Stimulated activated memory B cell treated with anti-CD40 and anti-IgM and Interleukin-4, amounts not matched to agents 10 μg/mL and 1 μg/mL and 100 μg/mL, for 72 hours (primary cell): ENCODE measurements at regions not wholly inside any gene's neighbourhood (a gene's known extent, or its start where the extent isn't known, plus 50 kb on each side); places are given as distances from the start of the nearest gene placed in this dataset.

ENCODE experiments used
- ATAC-seq: fragments of 150-1000 bp; cut with Tn5 transposase; 2 replicates; pipeline ENCODE4 v1.10.0; 2021
- H3K27ac Mint-ChIP-seq: one replicate; pipeline ENCODE4 v1.8.0; 2022; ENCODE audit warnings: mild to moderate bottlenecking, mixed read lengths
- H3K27me3 Mint-ChIP-seq: one replicate; pipeline ENCODE4 v1.8.0; 2022; ENCODE audit warnings: mixed read lengths
- H3K36me3 Mint-ChIP-seq: one replicate; pipeline ENCODE4 v1.8.0; 2022; ENCODE audit warnings: mixed read lengths
- H3K4me1 Mint-ChIP-seq: one replicate; pipeline ENCODE4 v1.8.0; 2022; ENCODE audit warnings: mixed read lengths
- H3K4me3 Mint-ChIP-seq: one replicate; pipeline ENCODE4 v1.8.0; 2022; ENCODE audit warnings: mild to moderate bottlenecking, moderate library complexity, mixed read lengths
- H3K9me3 Mint-ChIP-seq: one replicate; pipeline ENCODE4 v1.8.0; 2022; ENCODE audit warnings: mixed read lengths

GRCh38 chr3:177429771-177430170 is 232.5 kb upstream of the TBL1XR1 start:
- no peak overlapping the region for H3K27ac Mint-ChIP-seq
- H3K36me3 Mint-ChIP-seq = no peaks in the 10 kb centered on the region
- no peaks in the 10 kb centered on the region for H3K27me3 Mint-ChIP-seq
- no peak overlapping the region for H3K4me3 Mint-ChIP-seq
- no peak for ATAC-seq
- H3K9me3 Mint-ChIP-seq = no peaks in the 10 kb centered on the region
- peaks cover 10% of the 10 kb centered on the region for H3K4me1 Mint-ChIP-seq

- H3K4me3 Mint-ChIP-seq = no peak overlapping the region
- no peak overlapping the region for H3K27ac Mint-ChIP-seq
- no peak for ATAC-seq
- H3K27me3 Mint-ChIP-seq = no peaks in the 10 kb centered on the region
- peaks cover 10% of the 10 kb centered on the region for H3K4me1 Mint-ChIP-seq
- H3K9me3 Mint-ChIP-seq = no peaks in the 10 kb centered on the region
- H3K36me3 Mint-ChIP-seq = no peaks in the 10 kb centered on the region
Observed at GRCh38 chr3:177430653-177431052, 233.4 kb upstream of the TBL1XR1 start.

- H3K9me3 Mint-ChIP-seq = no peaks in the 10 kb centered on the region
- H3K27me3 Mint-ChIP-seq = no peaks in the 10 kb centered on the region
- H3K4me1 Mint-ChIP-seq = peaks cover 10% of the 10 kb centered on the region
- H3K27ac Mint-ChIP-seq = no peak overlapping the region
- H3K4me3 Mint-ChIP-seq = no peak overlapping the region
- ATAC-seq = no peak
- no peaks in the 10 kb centered on the region for H3K36me3 Mint-ChIP-seq
Observed at GRCh38 chr3:177431525-177432176, 234.4 kb upstream of the TBL1XR1 start.

GRCh38 chr3:177435301-177435700 is 238.0 kb upstream of the TBL1XR1 start:
- ATAC-seq = no peak
- Mint-ChIP-seq H3K9me3 (no peaks in the 10 kb centered on the region), H3K27ac (no peak overlapping the region), H3K36me3 (no peaks in the 10 kb centered on the region), H3K27me3 (no peaks in the 10 kb centered on the region), H3K4me1 (no peaks in the 10 kb centered on the region), H3K4me3 (no peak overlapping the region)

- Mint-ChIP-seq H3K27me3 (no peaks in the 10 kb centered on the region), H3K4me3 (no peak overlapping the region), H3K9me3 (no peaks in the 10 kb centered on the region), H3K36me3 (no peaks in the 10 kb centered on the region), H3K4me1 (peaks cover 12% of the 10 kb centered on the region), H3K27ac (no peak overlapping the region)
- no peak for ATAC-seq
Observed at GRCh38 chr3:177437513-177438337, 240.4 kb upstream of the TBL1XR1 start.

- H3K36me3 Mint-ChIP-seq = no peaks in the 10 kb centered on the region
- H3K4me3 Mint-ChIP-seq = no peak overlapping the region
- no peak for ATAC-seq
- H3K27me3 Mint-ChIP-seq = no peaks in the 10 kb centered on the region
- no peaks in the 10 kb centered on the region for H3K9me3 Mint-ChIP-seq
- peaks cover 13% of the 10 kb centered on the region for H3K4me1 Mint-ChIP-seq
- no peak overlapping the region for H3K27ac Mint-ChIP-seq
Observed at GRCh38 chr3:177438596-177439220, 241.4 kb upstream of the TBL1XR1 start.

- no peaks in the 10 kb centered on the region for H3K9me3 Mint-ChIP-seq
- no peaks in the 10 kb centered on the region for H3K27me3 Mint-ChIP-seq
- H3K36me3 Mint-ChIP-seq = no peaks in the 10 kb centered on the region
- ATAC-seq = no peak
- peaks cover 18% of the 10 kb centered on the region for H3K4me1 Mint-ChIP-seq
- no peak overlapping the region for H3K27ac Mint-ChIP-seq
- no peak overlapping the region for H3K4me3 Mint-ChIP-seq
Observed at GRCh38 chr3:177439694-177440269, 242.5 kb upstream of the TBL1XR1 start.

- Mint-ChIP-seq H3K4me1 (peaks cover 18% of the 10 kb centered on the region), H3K9me3 (no peaks in the 10 kb centered on the region), H3K4me3 (no peak overlapping the region), H3K27ac (no peak overlapping the region), H3K27me3 (no peaks in the 10 kb centered on the region), H3K36me3 (no peaks in the 10 kb centered on the region)
- no peak for ATAC-seq
Observed at GRCh38 chr3:177440456-177441104, 243.3 kb upstream of the TBL1XR1 start.

- Mint-ChIP-seq H3K27ac (peak overlapping the region; percentile 38), H3K36me3 (no peaks in the 10 kb centered on the region), H3K27me3 (no peaks in the 10 kb centered on the region), H3K4me1 (peaks cover 18% of the 10 kb centered on the region), H3K9me3 (no peaks in the 10 kb centered on the region), H3K4me3 (no peak overlapping the region)
- ATAC-seq = no peak
Observed at GRCh38 chr3:177441276-177441812, 244.1 kb upstream of the TBL1XR1 start.

- peak overlapping the region; percentile 38 for H3K27ac Mint-ChIP-seq
Observed at GRCh38 chr3:177441813-177442646, 244.7 kb upstream of the TBL1XR1 start.

GRCh38 chr3:177443469-177443868 is 246.2 kb upstream of the TBL1XR1 start:
- H3K4me3 Mint-ChIP-seq = no peak overlapping the region
- no peaks in the 10 kb centered on the region for H3K27me3 Mint-ChIP-seq
- H3K9me3 Mint-ChIP-seq = no peaks in the 10 kb centered on the region
- H3K4me1 Mint-ChIP-seq = peaks cover 24% of the 10 kb centered on the region
- H3K36me3 Mint-ChIP-seq = no peaks in the 10 kb centered on the region
- no peak for ATAC-seq
- peak overlapping the region; percentile 70 for H3K27ac Mint-ChIP-seq

More at GRCh38 chr3:177441813-177442646, 244.7 kb upstream of the TBL1XR1 start:
- peak; percentile 99 for ATAC-seq
- Mint-ChIP-seq H3K27me3 (no peaks in the 10 kb centered on the region), H3K9me3 (no peaks in the 10 kb centered on the region), H3K4me3 (no peak overlapping the region), H3K36me3 (no peaks in the 10 kb centered on the region), H3K4me1 (peaks cover 18% of the 10 kb centered on the region)

- no peaks in the 10 kb centered on the region for H3K27me3 Mint-ChIP-seq
- ATAC-seq = no peak
- H3K4me1 Mint-ChIP-seq = peaks cover 34% of the 10 kb centered on the region
- no peak overlapping the region for H3K4me3 Mint-ChIP-seq
- H3K36me3 Mint-ChIP-seq = no peaks in the 10 kb centered on the region
- H3K9me3 Mint-ChIP-seq = no peaks in the 10 kb centered on the region
- no peak overlapping the region for H3K27ac Mint-ChIP-seq
Observed at GRCh38 chr3:177444696-177445095, 247.4 kb upstream of the TBL1XR1 start.

- Mint-ChIP-seq H3K4me1 (peaks cover 36% of the 10 kb centered on the region), H3K4me3 (no peak overlapping the region), H3K27me3 (no peaks in the 10 kb centered on the region), H3K27ac (no peak overlapping the region), H3K36me3 (no peaks in the 10 kb centered on the region), H3K9me3 (no peaks in the 10 kb centered on the region)
- ATAC-seq = no peak
Observed at GRCh38 chr3:177445549-177445948, 248.3 kb upstream of the TBL1XR1 start.

- H3K4me1 Mint-ChIP-seq = peaks cover 36% of the 10 kb centered on the region
- ATAC-seq = no peak
- H3K36me3 Mint-ChIP-seq = no peaks in the 10 kb centered on the region
- no peaks in the 10 kb centered on the region for H3K9me3 Mint-ChIP-seq
- H3K27ac Mint-ChIP-seq = no peak overlapping the region
- no peaks in the 10 kb centered on the region for H3K27me3 Mint-ChIP-seq
- no peak overlapping the region for H3K4me3 Mint-ChIP-seq
Observed at GRCh38 chr3:177446165-177446601, 248.9 kb upstream of the TBL1XR1 start.
